Astrocyte (in vitro differentiated cells and primary cell): ENCODE measurements at regions not wholly inside any gene's neighbourhood (a gene's known extent, or its start where the extent isn't known, plus 50 kb on each side); places are given as distances from the start of the nearest gene placed in this dataset.

Experiments
- DNase-seq: peaks from one replicate; pipeline ENCODE4 v3.0.0-alpha.2; 2010; ENCODE audit warnings: low read depth
- FAIRE-seq: peaks from 2 replicates; lab custom pipeline; 2011; peaks lifted over from hg19 to GRCh38; lab: Jason Lieb, UNC
- H2AFZ ChIP-seq: 2 replicates; pipeline ENCODE4 v1.6.0; 2012; ENCODE audit warnings: low read depth, low read length, inconsistent platforms
- H3K27ac ChIP-seq: 2 replicates; pipeline ENCODE4 v1.5.1; 2011; ENCODE audit warnings: low read depth, low read length, inconsistent platforms
- H3K27me3 ChIP-seq: 2 replicates; pipeline ENCODE4 v1.6.0; 2011; ENCODE audit warnings: low read length, inconsistent platforms; ENCODE audit not compliant: insufficient read depth
- H3K36me3 ChIP-seq: 2 replicates; pipeline ENCODE4 v1.5.1; 2011; ENCODE audit warnings: low read length, inconsistent platforms; ENCODE audit not compliant: insufficient read depth
- H3K4me1 ChIP-seq: 2 replicates; pipeline ENCODE4 v1.5.1; 2011; ENCODE audit warnings: low read length, inconsistent platforms; ENCODE audit not compliant: insufficient read depth
- H3K4me2 ChIP-seq: 2 replicates; pipeline ENCODE4 v1.6.0; 2012; ENCODE audit warnings: low read length, inconsistent platforms
- H3K4me3 ChIP-seq: 2 replicates; pipeline ENCODE4 v1.5.1; 2011; ENCODE audit warnings: low read depth, mild to moderate bottlenecking, low read length, inconsistent platforms; ENCODE audit not compliant: insufficient read depth
- H3K79me2 ChIP-seq: 2 replicates; pipeline ENCODE4 v1.6.0; 2012; ENCODE audit warnings: mild to moderate bottlenecking, low read length, inconsistent platforms; ENCODE audit not compliant: insufficient read depth
- H3K9ac ChIP-seq: 2 replicates; pipeline ENCODE4 v1.6.0; 2012; ENCODE audit warnings: mild to moderate bottlenecking, low read length, inconsistent platforms
- H3K9me3 ChIP-seq: 2 replicates; pipeline ENCODE4 v1.5.1; 2012; ENCODE audit warnings: low read depth, mild to moderate bottlenecking, low read length, inconsistent platforms; ENCODE audit not compliant: insufficient read depth
- H4K20me1 ChIP-seq: 2 replicates; pipeline ENCODE4 v1.6.0; 2012; ENCODE audit warnings: low read length, inconsistent platforms; ENCODE audit not compliant: insufficient read depth
- H3K27ac Mint-ChIP-seq: one replicate; pipeline ENCODE4 v1.8.0; 2021; ENCODE audit warnings: mild to moderate bottlenecking, mixed read lengths; ENCODE audit not compliant: unreplicated experiment
- H3K27me3 Mint-ChIP-seq: one replicate; pipeline ENCODE4 v1.8.0; 2021; ENCODE audit warnings: low read depth, mixed read lengths; ENCODE audit not compliant: unreplicated experiment
- H3K36me3 Mint-ChIP-seq: one replicate; pipeline ENCODE4 v1.8.0; 2021; ENCODE audit warnings: low read depth, mixed read lengths; ENCODE audit not compliant: unreplicated experiment
- H3K4me1 Mint-ChIP-seq: one replicate; pipeline ENCODE4 v1.8.0; 2021; ENCODE audit warnings: low read depth, mixed read lengths; ENCODE audit not compliant: unreplicated experiment
- H3K4me3 Mint-ChIP-seq: one replicate; pipeline ENCODE4 v1.8.0; 2021; ENCODE audit warnings: mild to moderate bottlenecking, moderate library complexity, mixed read lengths; ENCODE audit not compliant: unreplicated experiment
- H3K9me3 Mint-ChIP-seq: one replicate; pipeline ENCODE4 v1.8.0; 2021; ENCODE audit warnings: mild to moderate bottlenecking, mixed read lengths; ENCODE audit not compliant: unreplicated experiment
- EZH2 ChIP-seq: IDR thresholded peaks from 2 replicates; pipeline ENCODE4 v1.6.1; 2012; ENCODE audit warnings: mild to moderate bottlenecking, low read length, inconsistent platforms; ENCODE audit not compliant: insufficient read depth
- TF ChIP-seq, protein P1 (sequence below): IDR thresholded peaks from 2 replicates; pipeline ENCODE4 v1.5.1; 2011; ENCODE audit warnings: low read depth, mild to moderate bottlenecking, inconsistent platforms, low read length, moderate library complexity; ENCODE audit not compliant: insufficient read depth

DNA sequence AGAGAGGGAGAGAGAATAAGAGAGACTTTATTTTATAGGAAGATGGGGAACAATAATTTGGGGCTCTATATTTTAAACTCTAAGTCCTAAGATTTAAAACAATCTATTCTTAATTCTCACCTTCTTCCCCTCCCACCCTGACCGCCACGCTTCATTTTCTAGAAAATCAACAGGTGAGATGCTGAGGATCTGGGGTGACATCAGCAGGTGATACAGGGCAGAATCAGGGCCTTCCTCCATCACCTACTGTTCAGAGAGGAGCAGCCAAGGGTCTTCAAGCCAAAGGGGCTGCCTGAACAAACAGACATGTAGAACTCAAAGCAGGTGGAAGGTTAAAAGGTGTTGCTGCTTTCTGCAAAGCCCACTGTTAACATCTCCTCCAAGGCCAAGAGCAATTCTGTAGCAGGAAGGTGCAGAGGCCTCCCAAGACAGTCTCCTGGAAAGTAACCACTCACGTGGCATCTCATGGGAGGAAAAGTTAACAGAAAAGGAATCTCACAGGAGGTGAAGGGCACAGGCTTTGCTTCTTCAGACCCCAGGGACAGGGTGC, 183.6 kb upstream of the TLE3 start:
- Histone ChIP-seq H3K4me3 (no peak overlapping the region), H3K27me3 (peaks cover 8% of the 10 kb centered on the region), H3K36me3 (no peaks in the 10 kb centered on the region), H3K4me1 (peaks cover 9% of the 10 kb centered on the region), H4K20me1 (no peaks in the 10 kb centered on the region), H2AFZ (no peak overlapping the region), H3K27ac (no peak overlapping the region), H3K4me2 (peak overlapping the region; percentile 5), H3K9me3 (no peaks in the 10 kb centered on the region), H3K79me2 (no peaks in the 10 kb centered on the region), H3K9ac (no peak overlapping the region)
- peaks cover 8% of the 10 kb centered on the region for H3K4me1 Mint-ChIP-seq
- no peak for DNase-seq
- no peak for TF ChIP-seq EZH2
- TF ChIP-seq, protein P1, sequence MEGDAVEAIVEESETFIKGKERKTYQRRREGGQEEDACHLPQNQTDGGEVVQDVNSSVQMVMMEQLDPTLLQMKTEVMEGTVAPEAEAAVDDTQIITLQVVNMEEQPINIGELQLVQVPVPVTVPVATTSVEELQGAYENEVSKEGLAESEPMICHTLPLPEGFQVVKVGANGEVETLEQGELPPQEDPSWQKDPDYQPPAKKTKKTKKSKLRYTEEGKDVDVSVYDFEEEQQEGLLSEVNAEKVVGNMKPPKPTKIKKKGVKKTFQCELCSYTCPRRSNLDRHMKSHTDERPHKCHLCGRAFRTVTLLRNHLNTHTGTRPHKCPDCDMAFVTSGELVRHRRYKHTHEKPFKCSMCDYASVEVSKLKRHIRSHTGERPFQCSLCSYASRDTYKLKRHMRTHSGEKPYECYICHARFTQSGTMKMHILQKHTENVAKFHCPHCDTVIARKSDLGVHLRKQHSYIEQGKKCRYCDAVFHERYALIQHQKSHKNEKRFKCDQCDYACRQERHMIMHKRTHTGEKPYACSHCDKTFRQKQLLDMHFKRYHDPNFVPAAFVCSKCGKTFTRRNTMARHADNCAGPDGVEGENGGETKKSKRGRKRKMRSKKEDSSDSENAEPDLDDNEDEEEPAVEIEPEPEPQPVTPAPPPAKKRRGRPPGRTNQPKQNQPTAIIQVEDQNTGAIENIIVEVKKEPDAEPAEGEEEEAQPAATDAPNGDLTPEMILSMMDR: no peak
- no peak for FAIRE-seq
- peaks cover 39% of the 10 kb centered on the region for H3K27me3 Mint-ChIP-seq
- H3K9me3 Mint-ChIP-seq: peaks cover 3% of the 10 kb centered on the region
- no peak overlapping the region for H3K27ac Mint-ChIP-seq
- peaks cover 6% of the 10 kb centered on the region for H3K36me3 Mint-ChIP-seq
- no peak overlapping the region for H3K4me3 Mint-ChIP-seq

- Histone ChIP-seq H3K36me3 (no peaks in the 10 kb centered on the region), H2AFZ (no peak overlapping the region), H3K9ac (no peak overlapping the region), H3K27ac (no peak overlapping the region), H3K4me2 (no peak overlapping the region), H4K20me1 (no peaks in the 10 kb centered on the region), H3K4me3 (no peak overlapping the region), H3K79me2 (no peaks in the 10 kb centered on the region), H3K9me3 (no peaks in the 10 kb centered on the region), H3K4me1 (peaks cover 9% of the 10 kb centered on the region), H3K27me3 (peaks cover 8% of the 10 kb centered on the region)
- TF ChIP-seq EZH2: no peak
- TF ChIP-seq, protein P1: no peak
- Mint-ChIP-seq H3K27me3 (peaks cover 35% of the 10 kb centered on the region), H3K27ac (no peak overlapping the region), H3K4me1 (peaks cover 8% of the 10 kb centered on the region), H3K4me3 (no peak overlapping the region), H3K9me3 (peaks cover 3% of the 10 kb centered on the region), H3K36me3 (peaks cover 6% of the 10 kb centered on the region)
- DNase-seq (no peak), FAIRE-seq (no peak)
Observed at GRCh38 chr15:70280781-70281180, 183.1 kb upstream of the TLE3 start.

- Histone ChIP-seq H3K36me3 (no peaks in the 10 kb centered on the region), H3K9me3 (no peaks in the 10 kb centered on the region), H3K4me2 (no peak overlapping the region), H3K4me3 (no peak overlapping the region), H2AFZ (no peak overlapping the region), H3K79me2 (no peaks in the 10 kb centered on the region), H3K4me1 (peaks cover 9% of the 10 kb centered on the region), H3K9ac (no peak overlapping the region), H4K20me1 (no peaks in the 10 kb centered on the region), H3K27me3 (peaks cover 11% of the 10 kb centered on the region), H3K27ac (no peak overlapping the region)
- peaks cover 40% of the 10 kb centered on the region for H3K27me3 Mint-ChIP-seq
- no peak overlapping the region for H3K4me3 Mint-ChIP-seq
- TF ChIP-seq, protein P1: no peak
- no peak for TF ChIP-seq EZH2
- H3K4me1 Mint-ChIP-seq: peaks cover 8% of the 10 kb centered on the region
- no peak overlapping the region for H3K27ac Mint-ChIP-seq
- DNase-seq: no peak
- FAIRE-seq: no peak
- H3K36me3 Mint-ChIP-seq: peaks cover 6% of the 10 kb centered on the region
- H3K9me3 Mint-ChIP-seq: peaks cover 3% of the 10 kb centered on the region
Observed at GRCh38 chr15:70279096-70279495, 181.4 kb upstream of the TLE3 start.
